ENCODE measurements at regions not wholly inside any gene's neighbourhood (a gene's known extent, or its start where the extent isn't known, plus 50 kb on each side); places are given as distances from the start of the nearest gene placed in this dataset.
"Not testable (repeated sequence)": the region's sequence is repeated elsewhere in the genome, so short reads cannot be mapped to it uniquely, and the experiment has no call there.

DNA sequence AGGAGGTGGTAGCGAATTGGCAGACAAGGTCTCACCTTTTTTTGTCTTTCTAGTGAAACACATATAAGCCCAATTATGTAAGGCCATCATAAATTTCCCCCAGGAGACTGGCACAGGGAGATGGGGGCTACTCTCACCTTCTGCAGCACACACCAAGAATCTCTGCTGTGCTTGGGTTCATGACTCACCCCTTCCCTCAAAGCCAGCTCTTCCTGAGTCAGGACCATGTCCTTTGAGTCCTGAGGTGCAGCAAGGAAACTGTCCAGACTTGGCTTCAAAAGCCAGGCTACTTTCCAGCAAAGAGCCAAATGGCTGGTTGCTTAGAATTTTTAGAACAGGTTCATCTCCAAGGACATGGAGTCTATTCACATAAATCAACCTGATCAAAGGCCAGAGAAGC is 368.7 kb downstream of the BCL2L11 start:
- TF ChIP-seq, protein P1, sequence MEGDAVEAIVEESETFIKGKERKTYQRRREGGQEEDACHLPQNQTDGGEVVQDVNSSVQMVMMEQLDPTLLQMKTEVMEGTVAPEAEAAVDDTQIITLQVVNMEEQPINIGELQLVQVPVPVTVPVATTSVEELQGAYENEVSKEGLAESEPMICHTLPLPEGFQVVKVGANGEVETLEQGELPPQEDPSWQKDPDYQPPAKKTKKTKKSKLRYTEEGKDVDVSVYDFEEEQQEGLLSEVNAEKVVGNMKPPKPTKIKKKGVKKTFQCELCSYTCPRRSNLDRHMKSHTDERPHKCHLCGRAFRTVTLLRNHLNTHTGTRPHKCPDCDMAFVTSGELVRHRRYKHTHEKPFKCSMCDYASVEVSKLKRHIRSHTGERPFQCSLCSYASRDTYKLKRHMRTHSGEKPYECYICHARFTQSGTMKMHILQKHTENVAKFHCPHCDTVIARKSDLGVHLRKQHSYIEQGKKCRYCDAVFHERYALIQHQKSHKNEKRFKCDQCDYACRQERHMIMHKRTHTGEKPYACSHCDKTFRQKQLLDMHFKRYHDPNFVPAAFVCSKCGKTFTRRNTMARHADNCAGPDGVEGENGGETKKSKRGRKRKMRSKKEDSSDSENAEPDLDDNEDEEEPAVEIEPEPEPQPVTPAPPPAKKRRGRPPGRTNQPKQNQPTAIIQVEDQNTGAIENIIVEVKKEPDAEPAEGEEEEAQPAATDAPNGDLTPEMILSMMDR (IDR thresholded peaks at IDR 0.05): not testable (repeated sequence)
- not testable (repeated sequence) for TF ChIP-seq POLR2A (IDR thresholded peaks at IDR 0.05)

Data from gastroesophageal sphincter (tissue), 3 donors.